Activated CD8-positive, alpha-beta memory T cell treated with anti-CD3 and anti-CD28 coated beads, Interleukin-2, amount 10 ng/mL, durations not matched to agents 7 days and 5 days (primary cell): ENCODE measurements at regions not wholly inside any gene's neighbourhood (a gene's known extent, or its start where the extent isn't known, plus 50 kb on each side); places are given as distances from the start of the nearest gene placed in this dataset.

Source experiments
- ATAC-seq: fragments of 150-1000 bp; cut with Tn5 transposase; one replicate; pipeline ENCODE4 v1.10.0; 2021; ENCODE audit warnings: moderate library complexity
- CTCF ChIA-PET: fragments of 350-600 bp; sonication (Branson Sonifier 250); formaldehyde crosslinking; loops from one replicate; lab custom pipeline; 2021; ENCODE audit warnings: antibody characterized with exemption; lab: Charles Lee
- DNase-seq: peaks from one replicate; pipeline ENCODE4 v3.0.0-alpha.2; 2020
- H3K27ac Mint-ChIP-seq: one replicate; pipeline ENCODE4 v1.8.0; 2021; ENCODE audit warnings: mild to moderate bottlenecking, mixed read lengths
- H3K27me3 Mint-ChIP-seq: one replicate; pipeline ENCODE4 v1.8.0; 2021; ENCODE audit warnings: mixed read lengths
- H3K36me3 Mint-ChIP-seq: one replicate; pipeline ENCODE4 v1.8.0; 2021; ENCODE audit warnings: mild to moderate bottlenecking, mixed read lengths
- H3K4me1 Mint-ChIP-seq: one replicate; pipeline ENCODE4 v1.8.0; 2021; ENCODE audit warnings: mixed read lengths
- H3K4me3 Mint-ChIP-seq: one replicate; pipeline ENCODE4 v1.8.0; 2021; ENCODE audit warnings: mild to moderate bottlenecking, moderate library complexity, mixed read lengths
- H3K9me3 Mint-ChIP-seq: one replicate; pipeline ENCODE4 v1.8.0; 2022; ENCODE audit warnings: low read depth, mixed read lengths

DNA sequence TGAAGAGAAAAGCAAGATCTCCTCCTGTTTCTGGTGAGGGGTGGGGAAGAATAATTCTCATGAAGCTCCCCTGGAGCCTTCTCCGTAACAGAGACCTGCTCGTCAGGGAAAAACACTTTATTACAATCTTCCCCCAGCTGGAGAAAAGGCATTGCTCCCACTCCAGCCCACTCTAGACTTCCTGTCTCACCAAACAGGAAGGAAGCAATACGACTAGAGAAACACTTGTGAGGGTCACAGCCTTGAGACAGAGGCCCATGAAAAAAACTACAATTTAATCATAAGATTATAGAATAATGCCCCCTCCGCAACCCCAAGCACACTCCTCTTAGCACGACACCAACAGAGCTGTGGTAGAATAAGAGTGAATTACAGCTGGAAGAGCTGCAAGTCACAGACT is 197.2 kb upstream of the S1PR3 start:
- CTCF ChIA-PET = no interaction called here
- Mint-ChIP-seq H3K27ac (no peak overlapping the region), H3K4me3 (no peak overlapping the region), H3K4me1 (peaks cover 2% of the 10 kb centered on the region), H3K27me3 (no peaks in the 10 kb centered on the region), H3K36me3 (no peaks in the 10 kb centered on the region), H3K9me3 (peaks cover 2% of the 10 kb centered on the region)
- DNase-seq (no peak), ATAC-seq (no peak)

DNA sequence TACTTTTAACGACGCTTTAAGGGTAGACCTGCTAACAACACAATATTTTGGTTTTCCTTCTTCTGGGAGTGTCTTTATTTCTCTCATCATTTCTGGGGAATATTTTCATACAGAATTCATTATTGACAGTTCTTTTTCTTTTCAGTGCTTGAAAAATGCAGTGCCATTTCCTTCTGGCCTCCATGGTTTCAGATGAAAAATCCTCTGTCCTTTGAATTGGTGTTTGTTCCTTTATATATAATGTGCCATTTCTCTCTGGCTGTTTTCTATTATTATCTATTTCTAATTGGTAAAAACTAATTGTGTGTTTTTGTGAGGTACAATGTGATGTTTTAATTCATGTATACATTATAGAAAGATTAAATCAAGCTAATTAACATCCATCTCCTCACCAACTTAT is 194.3 kb upstream of the S1PR3 start:
- Mint-ChIP-seq H3K27ac (no peak overlapping the region), H3K36me3 (no peaks in the 10 kb centered on the region), H3K9me3 (peaks cover 2% of the 10 kb centered on the region), H3K4me3 (no peak overlapping the region), H3K27me3 (peaks cover 6% of the 10 kb centered on the region), H3K4me1 (no peaks in the 10 kb centered on the region)
- no peak for ATAC-seq
- DNase-seq = no peak
- CTCF ChIA-PET = no interaction called here

DNA sequence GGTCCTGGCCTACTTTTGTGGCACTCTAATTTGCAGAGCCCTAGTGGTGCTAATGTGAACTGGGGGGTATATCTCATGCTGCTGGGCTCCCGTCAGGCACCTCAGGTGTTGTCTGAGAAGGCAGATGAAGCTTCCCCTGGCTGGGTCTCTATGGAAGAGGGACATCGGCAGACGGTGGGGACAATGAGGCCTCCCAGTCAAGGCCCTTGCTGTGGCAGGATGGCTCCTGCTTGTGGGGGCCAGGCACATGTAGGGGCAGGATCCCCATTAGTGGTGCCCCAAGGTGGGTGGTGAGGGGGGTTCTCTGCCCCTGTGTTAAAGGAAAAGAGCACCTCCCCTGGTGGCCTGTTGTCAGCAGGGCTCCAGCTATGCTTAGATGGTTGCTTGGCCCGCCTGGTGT is 192.8 kb upstream of the S1PR3 start:
- H3K4me1 Mint-ChIP-seq = no peaks in the 10 kb centered on the region
- H3K27ac Mint-ChIP-seq = no peak overlapping the region
- CTCF ChIA-PET = no interaction called here
- no peaks in the 10 kb centered on the region for H3K36me3 Mint-ChIP-seq
- DNase-seq (no peak), ATAC-seq (no peak)
- peaks cover 7% of the 10 kb centered on the region for H3K27me3 Mint-ChIP-seq
- H3K4me3 Mint-ChIP-seq = no peak overlapping the region
- peaks cover 2% of the 10 kb centered on the region for H3K9me3 Mint-ChIP-seq

DNA sequence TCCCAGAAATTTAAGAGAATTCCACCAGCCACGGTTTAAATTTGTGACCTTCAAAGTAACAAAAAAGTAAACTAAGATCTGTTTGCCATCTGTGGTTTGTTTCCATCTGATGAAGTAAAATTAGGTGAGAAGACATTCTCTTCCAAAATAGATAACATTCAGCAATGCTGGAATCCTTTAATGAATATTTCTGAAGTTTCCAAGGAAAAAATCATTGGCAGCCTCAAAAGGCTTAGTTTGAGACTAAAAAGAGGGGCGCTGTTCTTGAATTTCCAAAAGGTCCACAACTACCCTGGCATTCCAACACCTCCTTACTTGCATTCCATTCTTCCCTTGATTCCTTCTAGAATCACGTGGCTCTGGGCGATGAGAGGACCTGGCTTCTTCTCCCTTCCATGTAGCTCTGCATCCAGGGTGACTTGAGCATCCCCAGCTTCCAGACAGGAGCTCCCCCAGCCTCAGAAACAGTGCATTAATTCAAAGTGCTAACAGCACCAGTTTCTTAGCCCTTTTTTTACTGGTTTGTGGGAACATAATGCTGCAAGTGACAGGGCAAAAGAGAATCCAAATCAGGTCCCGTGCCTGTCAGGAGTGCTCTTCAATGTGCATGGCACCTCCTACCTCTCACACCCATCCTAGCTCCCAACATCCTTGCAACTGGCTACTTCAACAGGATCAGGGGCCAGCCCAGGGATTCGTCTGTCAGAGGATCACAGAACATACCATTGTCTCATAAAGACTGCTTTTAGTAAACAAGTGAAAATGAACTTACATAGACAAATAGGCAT is 191.5 kb upstream of the S1PR3 start:
- CTCF ChIA-PET = no interaction called here
- Mint-ChIP-seq H3K36me3 (no peaks in the 10 kb centered on the region), H3K27ac (peak overlapping the region; percentile 18), H3K27me3 (peaks cover 13% of the 10 kb centered on the region), H3K4me1 (no peaks in the 10 kb centered on the region), H3K4me3 (no peak overlapping the region), H3K9me3 (peaks cover 2% of the 10 kb centered on the region)
- ATAC-seq = no peak
- no peak for DNase-seq

DNA sequence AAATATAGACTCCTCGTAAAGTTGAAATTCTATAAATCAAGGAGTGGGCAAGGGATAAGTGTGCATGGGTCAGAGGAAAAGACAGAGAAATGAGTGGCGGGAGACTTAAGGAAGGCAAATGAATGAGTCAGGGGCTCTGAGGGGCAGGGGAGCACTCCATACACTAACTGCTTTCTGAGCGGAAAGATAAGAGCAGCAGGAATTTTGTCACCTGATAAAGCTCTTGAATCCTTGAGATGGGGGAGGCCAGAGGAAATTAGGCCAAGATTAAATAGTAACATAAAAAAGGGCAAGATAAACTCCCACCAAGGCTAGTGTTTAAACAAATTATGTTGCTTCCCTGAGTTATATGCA is 191.0 kb upstream of the S1PR3 start:
- CTCF ChIA-PET = no interaction called here
- H3K4me3 Mint-ChIP-seq = no peak overlapping the region
- DNase-seq (no peak), ATAC-seq (no peak)
- H3K4me1 Mint-ChIP-seq = no peaks in the 10 kb centered on the region
- no peak overlapping the region for H3K27ac Mint-ChIP-seq
- H3K27me3 Mint-ChIP-seq = peaks cover 13% of the 10 kb centered on the region
- no peaks in the 10 kb centered on the region for H3K36me3 Mint-ChIP-seq
- H3K9me3 Mint-ChIP-seq = peaks cover 2% of the 10 kb centered on the region

DNA sequence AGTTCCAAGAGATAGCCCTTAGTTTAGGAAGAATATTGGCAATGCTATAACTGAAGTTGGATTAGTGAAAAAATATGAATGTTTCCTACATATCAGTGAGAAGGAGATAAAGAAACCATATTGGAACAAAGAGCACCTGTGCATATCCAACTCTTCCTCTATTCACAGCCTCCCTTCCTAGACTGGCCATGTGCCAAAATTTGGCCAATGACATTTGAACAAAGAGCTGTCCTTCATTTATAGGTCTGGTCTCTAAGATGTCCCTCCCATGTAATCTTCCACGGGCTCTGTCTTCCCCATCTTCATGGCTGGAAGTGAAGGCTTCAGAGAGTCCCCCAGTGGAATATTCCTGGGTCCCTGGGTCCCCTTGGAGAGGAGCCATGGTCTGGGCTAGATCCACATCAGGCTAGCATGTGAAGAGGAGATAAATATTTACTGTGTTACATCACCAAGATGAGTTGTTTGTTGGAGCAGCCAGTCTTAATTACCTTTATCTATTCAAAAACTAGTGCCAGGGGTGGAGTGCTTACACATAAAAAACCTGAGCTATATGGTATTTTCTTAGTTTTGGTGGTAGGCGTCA is 190.0 kb upstream of the S1PR3 start:
- Mint-ChIP-seq H3K27me3 (peaks cover 13% of the 10 kb centered on the region), H3K9me3 (no peaks in the 10 kb centered on the region), H3K27ac (no peak overlapping the region), H3K36me3 (no peaks in the 10 kb centered on the region), H3K4me1 (no peaks in the 10 kb centered on the region), H3K4me3 (no peak overlapping the region)
- no peak for ATAC-seq
- CTCF ChIA-PET = no interaction called here
- no peak for DNase-seq

DNA sequence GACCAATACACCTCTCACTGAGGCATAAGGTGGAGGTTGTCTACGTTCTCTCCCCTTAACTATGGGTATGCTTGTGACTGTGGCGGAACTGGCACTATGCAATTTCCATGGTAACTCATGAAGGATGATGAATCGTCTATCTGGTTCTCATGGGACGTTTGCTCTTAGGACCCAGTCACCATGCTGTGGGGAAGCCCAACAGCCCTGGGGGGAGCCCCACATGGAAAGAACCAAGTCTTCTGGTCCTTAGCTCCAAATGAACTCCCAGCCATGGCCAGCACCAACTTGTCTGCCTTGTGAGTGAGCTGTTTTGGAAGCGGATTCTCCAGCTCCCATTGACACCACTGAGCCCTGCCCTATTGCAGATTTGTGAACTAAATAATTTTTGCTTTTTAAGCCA is 188.7 kb upstream of the S1PR3 start:
- DNase-seq = no peak

DNA sequence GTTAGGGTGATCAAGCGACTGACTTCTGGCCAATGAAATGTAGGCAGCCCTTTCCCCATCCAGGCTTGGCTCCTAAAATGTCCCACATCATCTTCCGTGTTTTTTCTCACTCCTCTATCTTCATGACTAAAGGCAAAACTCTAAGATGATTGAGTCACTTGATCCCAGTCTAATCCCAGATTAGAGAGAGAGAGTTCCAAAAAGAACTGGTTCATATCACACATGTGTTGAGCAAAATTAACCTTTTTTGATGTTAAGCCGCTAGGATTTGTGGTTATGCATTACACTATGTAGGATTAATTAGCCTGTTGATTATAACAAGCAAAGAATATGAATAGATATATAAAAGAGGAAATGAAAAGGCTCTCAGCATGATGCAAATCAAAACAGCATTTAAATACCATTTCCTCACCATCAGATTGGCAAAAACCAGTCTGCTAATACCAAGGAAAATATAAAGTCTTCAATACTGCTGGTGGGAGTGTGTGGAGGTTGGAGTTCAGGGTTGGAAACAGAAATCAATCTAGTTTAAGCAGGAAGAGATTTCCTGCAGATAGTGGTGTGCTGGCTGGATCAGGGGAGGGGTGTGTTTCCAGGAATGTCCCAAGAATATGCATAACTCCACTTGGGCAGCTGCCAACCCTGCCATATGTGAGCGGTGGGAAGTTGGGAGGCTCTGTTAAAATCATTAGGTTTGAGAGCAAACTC is 187.6 kb upstream of the S1PR3 start:
- DNase-seq (no peak), ATAC-seq (no peak)
- CTCF ChIA-PET = no interaction called here
- Mint-ChIP-seq H3K4me1 (no peaks in the 10 kb centered on the region), H3K27ac (no peak overlapping the region), H3K9me3 (no peaks in the 10 kb centered on the region), H3K36me3 (no peaks in the 10 kb centered on the region), H3K4me3 (no peak overlapping the region), H3K27me3 (peaks cover 13% of the 10 kb centered on the region)

More for the DNA sequence above, 188.7 kb upstream of the S1PR3 start:
- Mint-ChIP-seq H3K9me3 (no peaks in the 10 kb centered on the region), H3K36me3 (no peaks in the 10 kb centered on the region), H3K27ac (no peak overlapping the region), H3K4me1 (no peaks in the 10 kb centered on the region), H3K27me3 (peaks cover 13% of the 10 kb centered on the region), H3K4me3 (no peak overlapping the region)
- ATAC-seq = no peak
- CTCF ChIA-PET = no interaction called here

DNA sequence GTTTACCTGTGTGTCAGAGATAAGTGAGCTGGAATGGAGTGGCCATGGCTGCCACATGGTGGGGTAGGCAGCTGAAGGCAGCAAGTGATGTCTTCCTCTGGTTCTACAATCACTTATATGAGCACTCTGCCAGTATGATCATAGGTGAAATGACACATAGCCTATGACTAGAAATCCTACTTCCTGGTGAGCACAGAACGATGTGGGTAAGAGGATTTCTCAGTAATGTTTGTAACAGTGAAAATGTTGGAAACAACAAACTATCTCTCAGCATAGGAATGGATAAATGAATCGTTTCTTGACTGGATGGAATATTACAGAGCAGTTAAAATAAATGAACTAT is 187.0 kb upstream of the S1PR3 start:
- H3K27ac Mint-ChIP-seq = no peak overlapping the region
- no peak overlapping the region for H3K4me3 Mint-ChIP-seq
- no peaks in the 10 kb centered on the region for H3K4me1 Mint-ChIP-seq
- peaks cover 13% of the 10 kb centered on the region for H3K27me3 Mint-ChIP-seq
- DNase-seq (no peak), ATAC-seq (no peak)
- no peaks in the 10 kb centered on the region for H3K9me3 Mint-ChIP-seq
- H3K36me3 Mint-ChIP-seq = no peaks in the 10 kb centered on the region
- CTCF ChIA-PET = no interaction called here

DNA sequence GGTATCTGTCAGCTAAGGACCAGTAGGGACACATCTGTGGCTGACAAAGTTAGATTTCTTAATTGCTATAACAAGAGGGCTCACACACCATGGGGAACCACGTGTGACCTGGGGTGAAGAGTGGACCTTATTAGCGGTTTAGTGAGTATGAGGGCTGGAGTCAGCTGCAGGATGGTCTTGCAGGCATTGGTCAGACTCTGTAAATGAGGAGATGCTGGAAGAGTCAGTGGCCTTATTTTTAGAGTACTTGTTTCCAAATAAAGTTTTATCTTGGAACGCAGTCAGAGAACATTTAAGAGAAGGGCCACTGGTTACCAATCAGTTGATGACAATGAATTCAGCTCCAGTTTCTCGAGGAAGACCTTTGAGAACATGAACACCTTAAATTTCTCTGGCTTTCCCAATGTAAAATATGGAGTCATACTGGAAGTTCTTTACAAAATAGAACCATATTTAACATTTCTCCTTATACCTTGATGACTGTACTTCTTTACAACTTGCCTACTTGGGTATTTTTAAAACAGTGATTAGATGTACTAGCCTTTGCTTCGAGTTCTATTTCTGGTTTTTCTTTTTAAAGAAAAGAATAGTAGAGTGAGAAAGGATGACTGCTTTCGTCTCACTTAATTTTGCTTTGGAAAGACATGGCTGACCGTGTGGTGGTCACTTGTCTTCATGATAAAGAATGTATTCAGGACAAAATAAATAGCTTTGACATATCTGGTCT is 185.9 kb upstream of the S1PR3 start:
- CTCF ChIA-PET = no interaction called here
- Mint-ChIP-seq H3K27me3 (peaks cover 13% of the 10 kb centered on the region), H3K4me3 (no peak overlapping the region), H3K4me1 (no peaks in the 10 kb centered on the region), H3K9me3 (no peaks in the 10 kb centered on the region), H3K36me3 (no peaks in the 10 kb centered on the region), H3K27ac (no peak overlapping the region)
- ATAC-seq (no peak), DNase-seq (no peak)

DNA sequence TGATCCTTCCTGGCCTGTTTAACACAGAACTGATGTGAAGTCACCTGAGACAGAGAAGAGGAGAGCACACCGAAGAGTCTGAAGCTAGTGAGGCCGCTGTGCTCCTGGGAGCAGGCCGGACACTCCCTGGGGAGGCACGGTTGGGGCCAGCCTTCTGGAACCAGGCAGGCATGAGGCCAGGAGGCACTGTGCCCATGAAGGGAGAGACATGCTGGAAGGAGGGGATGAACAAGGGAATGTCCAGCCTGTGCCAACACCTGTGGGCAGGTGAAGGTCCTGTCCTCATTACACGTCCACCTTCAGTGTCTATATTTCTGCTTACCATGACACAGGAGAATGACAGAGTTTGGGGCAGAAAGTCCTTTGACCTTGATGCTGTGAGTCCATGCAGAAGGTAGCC is 183.8 kb upstream of the S1PR3 start:
- Mint-ChIP-seq H3K27me3 (peaks cover 11% of the 10 kb centered on the region), H3K9me3 (no peaks in the 10 kb centered on the region), H3K36me3 (no peaks in the 10 kb centered on the region), H3K4me3 (no peak overlapping the region), H3K27ac (no peak overlapping the region), H3K4me1 (no peaks in the 10 kb centered on the region)
- DNase-seq (no peak), ATAC-seq (no peak)
- CTCF ChIA-PET = no interaction called here

DNA sequence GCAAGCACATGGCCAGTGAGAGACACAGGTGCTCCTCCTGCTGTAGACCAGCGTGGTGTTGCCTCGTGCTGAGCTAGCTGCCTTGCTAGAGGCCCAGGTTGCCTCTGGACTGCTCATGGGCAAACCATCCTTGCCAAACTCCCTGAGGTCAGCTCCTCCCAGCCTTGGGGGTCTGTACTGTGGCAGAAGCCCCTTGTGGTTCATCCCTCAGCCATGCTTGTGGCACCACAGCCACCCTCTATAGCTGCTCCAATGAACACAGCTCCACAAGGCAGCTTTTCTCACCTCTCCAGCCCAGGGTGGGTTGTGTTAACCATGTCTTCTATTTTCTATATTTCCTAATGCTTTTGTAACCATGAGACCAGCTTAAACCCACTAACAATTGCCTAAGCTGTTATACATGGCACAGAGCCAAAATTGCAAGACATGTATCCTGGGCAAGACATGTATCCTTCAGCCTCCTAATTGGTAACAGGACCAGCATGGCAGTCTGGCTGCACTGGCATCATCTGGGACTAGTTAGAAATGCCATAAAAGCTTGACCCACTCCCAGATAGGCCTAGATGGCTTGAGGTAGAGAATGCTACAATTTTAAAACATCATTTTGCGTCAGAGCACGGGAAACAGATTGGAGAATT is 183.1 kb upstream of the S1PR3 start:
- Mint-ChIP-seq H3K4me1 (no peaks in the 10 kb centered on the region), H3K9me3 (no peaks in the 10 kb centered on the region), H3K36me3 (no peaks in the 10 kb centered on the region), H3K27ac (no peak overlapping the region), H3K4me3 (no peak overlapping the region), H3K27me3 (peaks cover 11% of the 10 kb centered on the region)
- no peak for ATAC-seq
- no peak for DNase-seq
- CTCF ChIA-PET = no interaction called here

DNA sequence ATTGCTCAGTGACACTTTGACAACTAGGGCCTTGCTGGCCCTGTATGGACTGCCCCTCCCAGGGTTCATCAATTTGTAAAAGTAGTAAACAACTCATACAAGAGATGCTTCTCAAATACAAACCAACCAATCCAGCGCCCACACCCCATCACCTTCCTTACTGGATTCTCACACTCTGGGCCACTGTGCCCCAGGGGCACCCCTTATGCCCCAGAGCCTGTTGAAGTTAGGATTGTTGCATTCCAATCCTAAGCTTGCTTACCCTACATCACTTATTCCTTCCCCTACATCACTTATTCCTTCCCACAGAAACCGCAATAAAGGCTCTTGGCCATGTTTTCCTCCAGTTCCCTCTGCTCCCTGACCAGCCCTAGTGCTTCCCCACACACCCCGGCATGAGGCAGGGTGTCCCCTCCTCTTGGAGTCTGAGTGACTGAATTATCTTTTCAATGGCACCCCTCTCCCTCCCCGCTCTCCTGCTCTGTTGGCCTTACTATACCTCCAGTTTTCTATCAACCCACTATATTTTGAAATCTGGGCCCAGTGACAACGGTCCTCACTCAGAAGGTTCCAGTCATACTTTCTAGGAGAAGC is 182.4 kb upstream of the S1PR3 start:
- H3K27ac Mint-ChIP-seq = no peak overlapping the region
- no peaks in the 10 kb centered on the region for H3K36me3 Mint-ChIP-seq
- ATAC-seq (no peak), DNase-seq (no peak)
- no peaks in the 10 kb centered on the region for H3K4me1 Mint-ChIP-seq
- peaks cover 13% of the 10 kb centered on the region for H3K27me3 Mint-ChIP-seq
- H3K9me3 Mint-ChIP-seq = no peaks in the 10 kb centered on the region
- H3K4me3 Mint-ChIP-seq = no peak overlapping the region
- CTCF ChIA-PET = no interaction called here
